SU-DHL-6 (cell line): ENCODE measurements at regions not wholly inside any gene's neighbourhood (a gene's known extent, or its start where the extent isn't known, plus 50 kb on each side); places are given as distances from the start of the nearest gene placed in this dataset.

Experiments used
- CTCF ChIP-seq: fragments of 200-600 bp; sonication (generic); IDR thresholded peaks from one replicate; pipeline ENCODE4 v1.5.1; 2017; ENCODE audit warnings: antibody characterized with exemption, mild to moderate bottlenecking, low read length, moderate library complexity; ENCODE audit not compliant: insufficient read depth, poor library complexity, severe bottlenecking
- EZH2phosphoT487 ChIP-seq: fragments of 200-600 bp; sonication (generic), shearing (Covaris generic); conservative IDR thresholded peaks from 2 replicates; pipeline ENCODE4 v1.6.1; 2018; ENCODE audit warnings: mild to moderate bottlenecking, antibody characterized with exemption, low read length, moderate library complexity, mixed read lengths

GRCh38 chr10:6969659-6970058 is 389.6 kb upstream of the PRKCQ start:
- TF ChIP-seq CTCF: no peak
- TF ChIP-seq EZH2phosphoT487: no peak
